Activated T-cell treated with anti-CD3 and anti-CD28 coated beads, Interleukin-2, amount 50 U/mL, for 72 hours (primary cell): ENCODE measurements at regions not wholly inside any gene's neighbourhood (a gene's known extent, or its start where the extent isn't known, plus 50 kb on each side); places are given as distances from the start of the nearest gene placed in this dataset.
"Not testable (repeated sequence)": the region's sequence is repeated elsewhere in the genome, so short reads cannot be mapped to it uniquely, and the experiment has no call there.

Source experiments
- ATAC-seq, 2 donors: fragments of 150-1000 bp; cut with Tn5 transposase; replicated peaks in 1 of 2; 2 replicates each; pipeline ENCODE4 v1.10.0; 2021; ENCODE audit warnings: moderate library complexity in 2 of 2, mild to moderate bottlenecking in 1 of 2
- DNase-seq, 2 donors: peaks; one replicate each; pipeline ENCODE4 v3.0.0; 2021 to 2022; ENCODE audit warnings: mixed read lengths in 1 of 2
- H3K27ac Mint-ChIP-seq: one replicate; pipeline ENCODE4 v1.8.0; 2022; ENCODE audit warnings: mild to moderate bottlenecking, moderate library complexity, mixed read lengths
- H3K27me3 Mint-ChIP-seq: one replicate; pipeline ENCODE4 v1.8.0; 2022; ENCODE audit warnings: low read depth, mixed read lengths
- H3K36me3 Mint-ChIP-seq, 2 donors: one replicate each; pipeline ENCODE4 v1.8.0; 2022; ENCODE audit warnings: mixed read lengths in 2 of 2, mild to moderate bottlenecking in 1 of 2; ENCODE audit not compliant: insufficient read depth in 2 of 2
- H3K4me1 Mint-ChIP-seq: one replicate; pipeline ENCODE4 v1.8.0; 2022; ENCODE audit warnings: low read depth, mixed read lengths
- H3K4me3 Mint-ChIP-seq, 2 donors: one replicate each; pipeline ENCODE4 v1.8.0; 2022; ENCODE audit warnings: mild to moderate bottlenecking in 2 of 2, mixed read lengths in 2 of 2, moderate library complexity in 2 of 2
- H3K9me3 Mint-ChIP-seq, 2 donors: one replicate each; pipeline ENCODE4 v1.8.0; 2022; ENCODE audit warnings: mixed read lengths in 2 of 2

DNA sequence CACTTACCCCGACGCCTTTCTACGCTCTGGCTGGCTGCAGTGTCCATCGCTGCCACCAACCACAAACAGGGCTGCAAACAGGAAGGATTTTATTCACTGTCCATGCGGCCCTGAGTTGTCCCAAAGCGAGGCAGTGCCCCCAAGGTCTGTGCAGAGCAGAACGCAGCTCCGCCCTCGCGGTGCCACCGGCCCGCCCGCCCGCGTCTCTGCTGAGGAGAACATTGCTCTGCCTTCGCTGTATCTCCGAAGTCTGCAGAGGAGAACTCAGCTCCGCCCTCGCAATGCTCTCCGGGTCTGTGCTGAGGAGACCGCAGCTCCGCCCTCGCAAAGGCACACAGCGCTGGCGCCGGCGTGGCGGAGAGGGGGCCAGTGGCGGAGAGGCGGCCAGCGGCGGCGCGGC is 645.1 kb downstream of the FAM72C start:
- not testable (repeated sequence) for H3K9me3 Mint-ChIP-seq, H3K27ac Mint-ChIP-seq, H3K4me1 Mint-ChIP-seq, H3K27me3 Mint-ChIP-seq, ATAC-seq, DNase-seq, H3K4me3 Mint-ChIP-seq, H3K36me3 Mint-ChIP-seq

DNA sequence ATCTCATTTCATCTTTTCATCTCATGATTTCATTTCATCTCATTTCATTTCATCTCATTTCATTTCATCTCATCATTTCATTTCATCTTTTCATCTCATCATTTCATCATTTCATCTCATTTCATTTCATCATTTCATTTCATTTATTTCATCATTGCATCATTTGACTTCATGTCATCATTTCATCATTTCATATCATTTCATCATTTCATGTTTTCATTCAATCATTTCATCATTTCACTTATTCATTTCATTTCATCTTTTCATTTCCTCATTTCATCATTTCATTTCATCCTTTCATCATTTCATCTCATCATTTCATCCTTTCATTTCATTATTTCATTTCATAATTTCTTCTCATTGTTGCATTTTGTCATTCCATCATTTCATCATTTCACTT is 660.6 kb downstream of the FAM72C start:
- not testable (repeated sequence) for H3K4me1 Mint-ChIP-seq, H3K4me3 Mint-ChIP-seq, DNase-seq, ATAC-seq
- H3K27ac Mint-ChIP-seq = peak overlapping the region; percentile 65
- H3K36me3 Mint-ChIP-seq = peaks cover 11 to 17% of the 10 kb centered on the region in 2 donors
- peaks cover 13% of the 10 kb centered on the region for H3K27me3 Mint-ChIP-seq
- H3K9me3 Mint-ChIP-seq = peaks cover 13% of the 10 kb centered on the region in 2 donors
